ENCODE measurements at regions not wholly inside any gene's neighbourhood (a gene's known extent, or its start where the extent isn't known, plus 50 kb on each side); places are given as distances from the start of the nearest gene placed in this dataset.

DNA sequence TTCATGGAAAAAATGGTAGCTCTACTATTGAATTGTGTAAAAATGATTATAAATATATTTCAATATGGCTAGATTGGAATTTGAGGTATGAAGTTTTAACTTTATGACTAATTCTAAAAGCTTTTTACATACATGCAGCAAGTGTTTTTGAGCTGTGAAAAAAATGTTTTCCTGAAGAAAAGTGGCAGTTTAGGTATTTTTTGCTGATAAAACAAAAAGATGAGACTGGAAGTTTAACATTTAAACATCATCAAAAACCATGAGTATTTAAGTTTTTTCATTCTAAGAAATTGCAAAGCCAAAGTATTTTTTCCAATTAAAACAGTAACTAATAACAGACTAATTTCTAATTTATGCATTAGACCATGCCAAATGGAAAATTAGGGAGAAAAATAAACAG, 751.1 kb downstream of the FGF9 start:
- TF ChIP-seq, protein P1, sequence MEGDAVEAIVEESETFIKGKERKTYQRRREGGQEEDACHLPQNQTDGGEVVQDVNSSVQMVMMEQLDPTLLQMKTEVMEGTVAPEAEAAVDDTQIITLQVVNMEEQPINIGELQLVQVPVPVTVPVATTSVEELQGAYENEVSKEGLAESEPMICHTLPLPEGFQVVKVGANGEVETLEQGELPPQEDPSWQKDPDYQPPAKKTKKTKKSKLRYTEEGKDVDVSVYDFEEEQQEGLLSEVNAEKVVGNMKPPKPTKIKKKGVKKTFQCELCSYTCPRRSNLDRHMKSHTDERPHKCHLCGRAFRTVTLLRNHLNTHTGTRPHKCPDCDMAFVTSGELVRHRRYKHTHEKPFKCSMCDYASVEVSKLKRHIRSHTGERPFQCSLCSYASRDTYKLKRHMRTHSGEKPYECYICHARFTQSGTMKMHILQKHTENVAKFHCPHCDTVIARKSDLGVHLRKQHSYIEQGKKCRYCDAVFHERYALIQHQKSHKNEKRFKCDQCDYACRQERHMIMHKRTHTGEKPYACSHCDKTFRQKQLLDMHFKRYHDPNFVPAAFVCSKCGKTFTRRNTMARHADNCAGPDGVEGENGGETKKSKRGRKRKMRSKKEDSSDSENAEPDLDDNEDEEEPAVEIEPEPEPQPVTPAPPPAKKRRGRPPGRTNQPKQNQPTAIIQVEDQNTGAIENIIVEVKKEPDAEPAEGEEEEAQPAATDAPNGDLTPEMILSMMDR (IDR thresholded peaks at IDR 0.05 in 2 of 3, conservative IDR thresholded peaks at IDR 0.05 in 1 of 3; ENCODE audit: borderline replicate concordance in 1 of 3, insufficient read depth in 1 of 3, low read depth in 2 of 3, low read length in 2 of 3), result no peak
- TF ChIP-seq EZH2phosphoT487 (IDR thresholded peaks at IDR 0.05; ENCODE audit: borderline replicate concordance) (no peak), POLR2A (IDR thresholded peaks at IDR 0.05; ENCODE audit: borderline replicate concordance, extremely low read depth, insufficient read depth, insufficient read length) (no peak), SIN3A (IDR thresholded peaks at IDR 0.05; ENCODE audit: low read depth) (no peak), RAD21 (IDR thresholded peaks at IDR 0.05; ENCODE audit: low read depth) (no peak), EZH2 (IDR thresholded peaks at IDR 0.05) (no peak), ZNF274 (IDR thresholded peaks at IDR 0.05; ENCODE audit: low read depth, low read length) (no peak), ZFX (IDR thresholded peaks at IDR 0.05) (no peak), POLR2AphosphoS5 (IDR thresholded peaks at IDR 0.05; ENCODE audit: low read depth, low read length) (no peak), TCF7L2 (IDR thresholded peaks at IDR 0.05; ENCODE audit: borderline replicate concordance, extremely low read depth, insufficient read depth, insufficient read length) (no peak), CBX3 (IDR thresholded peaks at IDR 0.05; ENCODE audit: low read depth) (no peak)
- TF ChIP-seq, protein P2, sequence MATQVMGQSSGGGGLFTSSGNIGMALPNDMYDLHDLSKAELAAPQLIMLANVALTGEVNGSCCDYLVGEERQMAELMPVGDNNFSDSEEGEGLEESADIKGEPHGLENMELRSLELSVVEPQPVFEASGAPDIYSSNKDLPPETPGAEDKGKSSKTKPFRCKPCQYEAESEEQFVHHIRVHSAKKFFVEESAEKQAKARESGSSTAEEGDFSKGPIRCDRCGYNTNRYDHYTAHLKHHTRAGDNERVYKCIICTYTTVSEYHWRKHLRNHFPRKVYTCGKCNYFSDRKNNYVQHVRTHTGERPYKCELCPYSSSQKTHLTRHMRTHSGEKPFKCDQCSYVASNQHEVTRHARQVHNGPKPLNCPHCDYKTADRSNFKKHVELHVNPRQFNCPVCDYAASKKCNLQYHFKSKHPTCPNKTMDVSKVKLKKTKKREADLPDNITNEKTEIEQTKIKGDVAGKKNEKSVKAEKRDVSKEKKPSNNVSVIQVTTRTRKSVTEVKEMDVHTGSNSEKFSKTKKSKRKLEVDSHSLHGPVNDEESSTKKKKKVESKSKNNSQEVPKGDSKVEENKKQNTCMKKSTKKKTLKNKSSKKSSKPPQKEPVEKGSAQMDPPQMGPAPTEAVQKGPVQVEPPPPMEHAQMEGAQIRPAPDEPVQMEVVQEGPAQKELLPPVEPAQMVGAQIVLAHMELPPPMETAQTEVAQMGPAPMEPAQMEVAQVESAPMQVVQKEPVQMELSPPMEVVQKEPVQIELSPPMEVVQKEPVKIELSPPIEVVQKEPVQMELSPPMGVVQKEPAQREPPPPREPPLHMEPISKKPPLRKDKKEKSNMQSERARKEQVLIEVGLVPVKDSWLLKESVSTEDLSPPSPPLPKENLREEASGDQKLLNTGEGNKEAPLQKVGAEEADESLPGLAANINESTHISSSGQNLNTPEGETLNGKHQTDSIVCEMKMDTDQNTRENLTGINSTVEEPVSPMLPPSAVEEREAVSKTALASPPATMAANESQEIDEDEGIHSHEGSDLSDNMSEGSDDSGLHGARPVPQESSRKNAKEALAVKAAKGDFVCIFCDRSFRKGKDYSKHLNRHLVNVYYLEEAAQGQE (IDR thresholded peaks at IDR 0.05; ENCODE audit: low read depth), result no peak

Measured in HCT116 (cell line).